ENCODE measurements at regions not wholly inside any gene's neighbourhood (a gene's known extent, or its start where the extent isn't known, plus 50 kb on each side); places are given as distances from the start of the nearest gene placed in this dataset.

- no peak for DNase-seq
- Histone ChIP-seq H3K27ac (ENCODE audit: low read length) (no peak overlapping the region), H3K27me3 (replicated peaks; ENCODE audit: insufficient read depth, low read length) (no peaks in the 10 kb centered on the region), H3K79me2 (ENCODE audit: low read length) (no peaks in the 10 kb centered on the region), H3K36me3 (replicated peaks; ENCODE audit: insufficient read depth, low read length) (no peaks in the 10 kb centered on the region), H3K4me2 (ENCODE audit: low read depth, low read length) (no peak overlapping the region), H3F3A (ENCODE audit: insufficient read depth, low read length) (no peaks in the 10 kb centered on the region), H4K20me1 (ENCODE audit: insufficient read depth, low read length) (no peaks in the 10 kb centered on the region), H3K9me2 (replicated peaks; ENCODE audit: insufficient read depth, low read length) (no peaks in the 10 kb centered on the region), H3K9me3 (replicated peaks; ENCODE audit: insufficient read depth, low read length) (no peaks in the 10 kb centered on the region), H2AFZ (ENCODE audit: low read length) (no peak overlapping the region), H3K4me3 (ENCODE audit: low read length) (no peak overlapping the region), H3K4me1 (ENCODE audit: low read length) (no peaks in the 10 kb centered on the region), H3K9ac (ENCODE audit: low read length) (no peak overlapping the region)
- TF ChIP-seq CTCF (IDR thresholded peaks at IDR 0.05; ENCODE audit: low read length) (no peak), EZH2phosphoT487 (IDR thresholded peaks at IDR 0.05; ENCODE audit: low read length) (no peak), EZH2 (optimal IDR thresholded peaks at IDR 0.05; ENCODE audit: low read depth, low read length) (no peak)
Measured at GRCh38 chr5:52731274-52732027, 56.3 kb upstream of the ITGA1 start.

GRCh38 chr5:52734557-52734956, 53.2 kb upstream of the ITGA1 start:
- no peaks in the 10 kb centered on the region for H3K9me2 ChIP-seq (replicated peaks; ENCODE audit: insufficient read depth, low read length)
- H3K27ac ChIP-seq (ENCODE audit: low read length): no peak overlapping the region
- H3K4me1 ChIP-seq (ENCODE audit: low read length): no peaks in the 10 kb centered on the region
- H3K9me3 ChIP-seq (replicated peaks; ENCODE audit: insufficient read depth, low read length): no peaks in the 10 kb centered on the region
- no peaks in the 10 kb centered on the region for H4K20me1 ChIP-seq (ENCODE audit: insufficient read depth, low read length)
- no peak for DNase-seq
- H3K36me3 ChIP-seq (replicated peaks; ENCODE audit: insufficient read depth, low read length): no peaks in the 10 kb centered on the region
- no peak overlapping the region for H3K4me3 ChIP-seq (ENCODE audit: low read length)
- H3K9ac ChIP-seq (ENCODE audit: low read length): no peak overlapping the region
- no peaks in the 10 kb centered on the region for H3F3A ChIP-seq (ENCODE audit: insufficient read depth, low read length)
- no peaks in the 10 kb centered on the region for H3K27me3 ChIP-seq (replicated peaks; ENCODE audit: insufficient read depth, low read length)
- no peak overlapping the region for H3K4me2 ChIP-seq (ENCODE audit: low read depth, low read length)
- no peaks in the 10 kb centered on the region for H3K79me2 ChIP-seq (ENCODE audit: low read length)
- no peak overlapping the region for H2AFZ ChIP-seq (ENCODE audit: low read length)
- TF ChIP-seq EZH2phosphoT487 (IDR thresholded peaks at IDR 0.05; ENCODE audit: low read length): no peak
- TF ChIP-seq CTCF (IDR thresholded peaks at IDR 0.05; ENCODE audit: low read length): no peak
- no peak for TF ChIP-seq EZH2 (optimal IDR thresholded peaks at IDR 0.05; ENCODE audit: low read depth, low read length)

- Histone ChIP-seq H3K9me3 (replicated peaks; ENCODE audit: insufficient read depth, low read length) (no peaks in the 10 kb centered on the region), H3K79me2 (ENCODE audit: low read length) (no peaks in the 10 kb centered on the region), H4K20me1 (ENCODE audit: insufficient read depth, low read length) (no peaks in the 10 kb centered on the region), H3K36me3 (replicated peaks; ENCODE audit: insufficient read depth, low read length) (no peaks in the 10 kb centered on the region), H3K27ac (ENCODE audit: low read length) (no peak overlapping the region), H3K9ac (ENCODE audit: low read length) (no peak overlapping the region), H3K4me1 (ENCODE audit: low read length) (no peaks in the 10 kb centered on the region), H3K4me2 (ENCODE audit: low read depth, low read length) (no peak overlapping the region), H2AFZ (ENCODE audit: low read length) (no peak overlapping the region), H3K4me3 (ENCODE audit: low read length) (no peak overlapping the region), H3K9me2 (replicated peaks; ENCODE audit: insufficient read depth, low read length) (no peaks in the 10 kb centered on the region), H3K27me3 (replicated peaks; ENCODE audit: insufficient read depth, low read length) (no peaks in the 10 kb centered on the region), H3F3A (ENCODE audit: insufficient read depth, low read length) (no peaks in the 10 kb centered on the region)
- no peak for DNase-seq
- TF ChIP-seq EZH2 (optimal IDR thresholded peaks at IDR 0.05; ENCODE audit: low read depth, low read length) (no peak), EZH2phosphoT487 (IDR thresholded peaks at IDR 0.05; ENCODE audit: low read length) (no peak), CTCF (IDR thresholded peaks at IDR 0.05; ENCODE audit: low read length) (no peak)
Measured at GRCh38 chr5:52735139-52735538, 52.6 kb upstream of the ITGA1 start.
